H1 (cell line): ENCODE measurements at regions not wholly inside any gene's neighbourhood (a gene's known extent, or its start where the extent isn't known, plus 50 kb on each side); places are given as distances from the start of the nearest gene placed in this dataset.

ENCODE experiments used
- CTCF ChIA-PET: fragments of 300-600 bp; sonication (Branson Sonifier 250); formaldehyde crosslinking; loops from one replicate; lab custom pipeline; 2021; ENCODE audit not compliant: partially characterized antibody; lab: Charles Lee
- POLR2A ChIA-PET: fragments of 300-600 bp; sonication (Branson Sonifier 250); formaldehyde crosslinking; loops from one replicate; lab custom pipeline; 2021; ENCODE audit warnings: inconsistent platforms; ENCODE audit not compliant: partially characterized antibody; lab: Charles Lee
- DNase-seq, 2 experiments: peaks; one replicate each; pipeline versions ENCODE4 v3.0.0 to v3.0.0-alpha.2; 2010 to 2022; ENCODE audit warnings: low spot score in 2 of 2, low read depth in 1 of 2, mixed read lengths in 1 of 2
- FAIRE-seq: peaks from 2 replicates; lab custom pipeline; 2011; peaks lifted over from hg19 to GRCh38; lab: Jason Lieb, UNC
- H2AFZ ChIP-seq: 2 replicates; pipeline ENCODE4 v1.8.1; 2012; ENCODE audit warnings: low read length, inconsistent platforms
- H2AK5ac ChIP-seq: 2 replicates; pipeline ENCODE4 v1.6.1; 2013; ENCODE audit warnings: low read depth, low read length
- H2BK120ac ChIP-seq: replicated peaks from 2 replicates; pipeline ENCODE3; 2013; ENCODE audit warnings: low read depth, low read length, inconsistent platforms
- H2BK12ac ChIP-seq: 2 replicates; pipeline ENCODE4 v1.6.1; 2013; ENCODE audit warnings: low read depth, low read length
- H2BK15ac ChIP-seq: 2 replicates; pipeline ENCODE4 v1.6.1; 2013; ENCODE audit warnings: low read length
- H2BK20ac ChIP-seq: 2 replicates; pipeline ENCODE4 v1.6.1; 2013; ENCODE audit warnings: low read length
- H2BK5ac ChIP-seq: 2 replicates; pipeline ENCODE4 v1.6.1; 2013; ENCODE audit warnings: low read depth, low read length
- H3K14ac ChIP-seq: 2 replicates; pipeline ENCODE4 v1.6.1; 2013; ENCODE audit warnings: inconsistent platforms; ENCODE audit not compliant: insufficient read length
- H3K18ac ChIP-seq: 2 replicates; pipeline ENCODE4 v1.6.1; 2013; ENCODE audit warnings: low read length; ENCODE audit errors: extremely low read depth
- H3K23ac ChIP-seq: 2 replicates; pipeline ENCODE4 v1.6.1; 2013; ENCODE audit warnings: inconsistent platforms; ENCODE audit not compliant: insufficient read length
- H3K23me2 ChIP-seq: 2 replicates; pipeline ENCODE4 v1.6.1; 2013; ENCODE audit warnings: low read depth, low read length
- H3K27ac ChIP-seq: 2 replicates; pipeline ENCODE4 v1.6.1; 2011; ENCODE audit warnings: low read depth, low read length, inconsistent platforms
- H3K27me3 ChIP-seq, 4 experiments: replicated peaks in 1 of 4; 1 replicate in 1 of 4; 2 replicates in 3 of 4; pipeline versions ENCODE4 v1.6.1 to v1.8.1; 2011 to 2013; ENCODE audit warnings: low read length in 3 of 4, mild to moderate bottlenecking in 3 of 4, inconsistent platforms in 2 of 4, mixed read lengths in 2 of 4, moderate library complexity in 1 of 4; ENCODE audit not compliant: control insufficient read depth in 3 of 4, insufficient read depth in 3 of 4; ENCODE audit errors: extremely low read depth in 1 of 4
- H3K36me3 ChIP-seq, 4 experiments: 2 replicates each; pipeline versions ENCODE4 v1.6.1 to v1.8.1; 2011 to 2013; ENCODE audit warnings: mild to moderate bottlenecking in 4 of 4, low read length in 3 of 4, moderate library complexity in 2 of 4, control low read depth in 1 of 4, inconsistent platforms in 1 of 4; ENCODE audit not compliant: insufficient read depth in 4 of 4, control insufficient read depth in 2 of 4
- H3K4ac ChIP-seq: replicated peaks from 2 replicates; pipeline ENCODE3; 2013; ENCODE audit warnings: low read length, low read depth, mixed read lengths, inconsistent platforms; ENCODE audit not compliant: insufficient read length
- H3K4me1 ChIP-seq, 4 experiments: replicated peaks in 1 of 4; 1 replicate in 1 of 4; 2 replicates in 3 of 4; pipeline versions ENCODE4 v1.6.1 to v1.8.1; 2011 to 2013; ENCODE audit warnings: low read length in 3 of 4, inconsistent platforms in 2 of 4, mixed read lengths in 1 of 4; ENCODE audit not compliant: insufficient read depth in 4 of 4, control insufficient read depth in 3 of 4
- H3K4me2 ChIP-seq, 2 experiments: 2 replicates each; pipeline versions ENCODE4 v1.6.1 to v1.8.1; 2011 to 2013; ENCODE audit warnings: low read depth in 2 of 2, low read length in 2 of 2, control low read depth in 1 of 2, inconsistent platforms in 1 of 2, mild to moderate bottlenecking in 1 of 2; ENCODE audit not compliant: insufficient read depth in 1 of 2
- H3K4me3 ChIP-seq, 4 experiments: fragments of 200-600, 300-600 bp in 1 of 4; sonication (generic), shearing (Covaris generic), sonication (Bioruptor Twin) in 1 of 4; 2 replicates each; pipeline versions ENCODE4 v1.5.1 to v1.8.1; 2011 to 2016; ENCODE audit warnings: low read length in 4 of 4, low read depth in 3 of 4, control low read depth in 2 of 4, inconsistent platforms in 2 of 4, mild to moderate bottlenecking in 2 of 4, mixed read lengths in 1 of 4, moderate library complexity in 1 of 4; ENCODE audit not compliant: insufficient read depth in 2 of 4; ENCODE audit errors: extremely low read depth in 1 of 4
- H3K56ac ChIP-seq: replicated peaks from 2 replicates; pipeline ENCODE3; 2013; ENCODE audit warnings: low read depth, mild to moderate bottlenecking, mixed read lengths, low read length, inconsistent platforms; ENCODE audit not compliant: insufficient read length
- H3K79me1 ChIP-seq: 2 replicates; pipeline ENCODE4 v1.6.1; 2013; ENCODE audit warnings: low read depth, low read length, control low read depth
- H3K79me2 ChIP-seq, 2 experiments: 2 replicates each; pipeline versions ENCODE4 v1.6.1 to v1.8.1; 2012 to 2013; ENCODE audit warnings: low read length in 2 of 2, mild to moderate bottlenecking in 2 of 2, inconsistent platforms in 1 of 2; ENCODE audit not compliant: insufficient read depth in 2 of 2, control insufficient read depth in 1 of 2
- H3K9ac ChIP-seq, 4 experiments: replicated peaks in 1 of 4; 1 replicate in 1 of 4; 2 replicates in 3 of 4; pipeline versions ENCODE4 v1.6.1 to v1.8.1; 2011 to 2013; ENCODE audit warnings: low read depth in 3 of 4, low read length in 3 of 4, control low read depth in 2 of 4, mild to moderate bottlenecking in 2 of 4, moderate library complexity in 2 of 4, inconsistent platforms in 1 of 4; ENCODE audit errors: extremely low read depth in 1 of 4
- H3K9me3 ChIP-seq, 2 experiments: 2 replicates each; pipeline versions ENCODE4 v1.6.1 to v1.8.1; 2012 to 2013; ENCODE audit warnings: mild to moderate bottlenecking in 2 of 2, moderate library complexity in 2 of 2, control low read depth in 1 of 2, inconsistent platforms in 1 of 2, low read depth in 1 of 2, low read length in 1 of 2, mixed read lengths in 1 of 2; ENCODE audit not compliant: insufficient read depth in 2 of 2
- H4K20me1 ChIP-seq, 2 experiments: replicated peaks in 1 of 2; 2 replicates each; pipeline versions ENCODE3 to v1.8.1; 2011 to 2013; ENCODE audit warnings: inconsistent platforms in 2 of 2, low read length in 2 of 2, mild to moderate bottlenecking in 1 of 2; ENCODE audit not compliant: insufficient read depth in 2 of 2, control insufficient read depth in 1 of 2
- H4K5ac ChIP-seq: 2 replicates; pipeline ENCODE4 v1.6.1; 2013; ENCODE audit warnings: low read length, low read depth, mixed read lengths, inconsistent platforms; ENCODE audit not compliant: insufficient read length
- H4K8ac ChIP-seq: 2 replicates; pipeline ENCODE4 v1.8.0; 2013; ENCODE audit warnings: mild to moderate bottlenecking, moderate library complexity, low read length, inconsistent platforms; ENCODE audit not compliant: insufficient read depth; ENCODE audit errors: extremely low read depth
- H4K91ac ChIP-seq: replicated peaks from 2 replicates; pipeline ENCODE3; 2013; ENCODE audit warnings: low read length, mixed read lengths, inconsistent platforms; ENCODE audit not compliant: insufficient read length
- CHD2 ChIP-seq: IDR thresholded peaks from 2 replicates; pipeline ENCODE4 v1.6.1; 2012; ENCODE audit warnings: low read length, improper control_type of control experiment
- EP300 ChIP-seq, 2 experiments: IDR thresholded peaks; 1 replicate in 1 of 2; 2 replicates in 1 of 2; pipeline ENCODE4 v1.6.1; 2011 to 2012; ENCODE audit warnings: low read depth in 2 of 2, low read length in 2 of 2, mild to moderate bottlenecking in 2 of 2, borderline replicate concordance in 1 of 2, inconsistent platforms in 1 of 2, moderate library complexity in 1 of 2
- KDM1A ChIP-seq: fragments of 200-600, 300-600 bp; sonication (generic); IDR thresholded peaks from 2 replicates; pipeline ENCODE4 v1.7.1; 2016; ENCODE audit warnings: mild to moderate bottlenecking, low read length, borderline replicate concordance
- POLR2A ChIP-seq, 2 experiments: IDR thresholded peaks; 1 replicate in 1 of 2; 2 replicates in 1 of 2; pipeline ENCODE4 v1.6.1; 2011; ENCODE audit warnings: low read depth in 2 of 2, low read length in 2 of 2, mild to moderate bottlenecking in 2 of 2; ENCODE audit errors: control extremely low read depth in 1 of 2
- POU5F1 ChIP-seq: IDR thresholded peaks from 2 replicates; pipeline ENCODE4 v1.6.1; 2011; ENCODE audit warnings: low read depth, mild to moderate bottlenecking, low read length, moderate library complexity
- ZNF274 ChIP-seq: IDR thresholded peaks from 2 replicates; pipeline ENCODE4 v1.7.0; 2012; ENCODE audit warnings: low read length, borderline replicate concordance; ENCODE audit errors: extremely low read depth
- WGBS, 2 experiments: shearing (Covaris generic) in 1 of 2; methylation state at CpG; one replicate each; pipeline versions ENCODE4 v1.1.6 to v1.1.7; 2013 to 2015; ENCODE audit warnings: low lambda C conversion rate in 2 of 2, mixed read lengths in 2 of 2, inconsistent platforms in 1 of 2, low coverage in 1 of 2, missing lambda C conversion rate in 1 of 2; ENCODE audit not compliant: insufficient replicate concordance in 2 of 2, insufficient coverage in 1 of 2, insufficient read length in 1 of 2; ENCODE audit errors: extremely low coverage in 1 of 2, missing lambda C conversion rate in 1 of 2; 5-methylcytosine and 5-hydroxymethylcytosine counted together
- TF ChIP-seq, protein P1 (sequence below): IDR thresholded peaks from 2 replicates; pipeline ENCODE4 v1.6.1; 2011; ENCODE audit warnings: low read length, improper control_type of control experiment
- TF ChIP-seq, protein P2 (sequence below): IDR thresholded peaks from 2 replicates; pipeline ENCODE4 v1.6.1; 2012; ENCODE audit warnings: low read length, inconsistent platforms

GRCh38 chr2:150889141-150889540 lies 372.5 kb downstream of the RBM43 start:
- Histone ChIP-seq H3K4me2 (no peak overlapping the region), H2AFZ (no peak overlapping the region), H3K23me2 (no peaks in the 10 kb centered on the region), H3K9ac (no peak overlapping the region), H3K27ac (no peak overlapping the region), H3K23ac (no peak overlapping the region), H4K8ac (no peak overlapping the region), H2BK12ac (no peak overlapping the region), H2BK20ac (no peak overlapping the region), H2BK120ac (no peak overlapping the region), H2BK5ac (no peak overlapping the region), H4K91ac (no peak overlapping the region), H3K4me1 (no peaks in the 10 kb centered on the region), H2BK15ac (no peak overlapping the region), H3K36me3 (no peaks in the 10 kb centered on the region), H3K56ac (no peak overlapping the region), H3K4ac (no peak overlapping the region), H3K9me3 (no peaks in the 10 kb centered on the region), H3K79me1 (no peaks in the 10 kb centered on the region), H3K14ac (no peak overlapping the region), H3K79me2 (no peaks in the 10 kb centered on the region), H3K4me3 (no peak overlapping the region), H4K5ac (no peak overlapping the region), H3K18ac (no peak overlapping the region), H4K20me1 (no peaks in the 10 kb centered on the region), H2AK5ac (no peak overlapping the region), H3K27me3 (peaks cover 0 to 2% (median 0%) of the 10 kb centered on the region in 4 experiments; a peak in 2 of 7 replicates)
- FAIRE-seq, result no peak
- POLR2A ChIA-PET, result interaction anchor here (0.7 kb wide), 1 partner anchor 17 kb away, joined by 4 read pairs; no protein-coding TSS in a partner anchor
- WGBS, 2 experiments, result 96% methylated on average over 2 of the region's 2 CpGs; no CpG with 5 or more reads in 1 of the 2 experiments
- CTCF ChIA-PET, result interaction anchor here (0.7 kb wide), 1 partner anchor 341 kb away, joined by 3 read pairs; no protein-coding TSS in a partner anchor
- DNase-seq, result no peak
- TF ChIP-seq, protein P1, sequence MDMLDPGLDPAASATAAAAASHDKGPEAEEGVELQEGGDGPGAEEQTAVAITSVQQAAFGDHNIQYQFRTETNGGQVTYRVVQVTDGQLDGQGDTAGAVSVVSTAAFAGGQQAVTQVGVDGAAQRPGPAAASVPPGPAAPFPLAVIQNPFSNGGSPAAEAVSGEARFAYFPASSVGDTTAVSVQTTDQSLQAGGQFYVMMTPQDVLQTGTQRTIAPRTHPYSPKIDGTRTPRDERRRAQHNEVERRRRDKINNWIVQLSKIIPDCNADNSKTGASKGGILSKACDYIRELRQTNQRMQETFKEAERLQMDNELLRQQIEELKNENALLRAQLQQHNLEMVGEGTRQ, result no peak
- no peak for TF ChIP-seq EP300 (IDR thresholded peaks at IDR 0.05; ENCODE audit: borderline replicate concordance in 1 of 2, low read depth in 2 of 2, low read length in 2 of 2)
- TF ChIP-seq, protein P2, sequence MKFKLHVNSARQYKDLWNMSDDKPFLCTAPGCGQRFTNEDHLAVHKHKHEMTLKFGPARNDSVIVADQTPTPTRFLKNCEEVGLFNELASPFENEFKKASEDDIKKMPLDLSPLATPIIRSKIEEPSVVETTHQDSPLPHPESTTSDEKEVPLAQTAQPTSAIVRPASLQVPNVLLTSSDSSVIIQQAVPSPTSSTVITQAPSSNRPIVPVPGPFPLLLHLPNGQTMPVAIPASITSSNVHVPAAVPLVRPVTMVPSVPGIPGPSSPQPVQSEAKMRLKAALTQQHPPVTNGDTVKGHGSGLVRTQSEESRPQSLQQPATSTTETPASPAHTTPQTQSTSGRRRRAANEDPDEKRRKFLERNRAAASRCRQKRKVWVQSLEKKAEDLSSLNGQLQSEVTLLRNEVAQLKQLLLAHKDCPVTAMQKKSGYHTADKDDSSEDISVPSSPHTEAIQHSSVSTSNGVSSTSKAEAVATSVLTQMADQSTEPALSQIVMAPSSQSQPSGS, result no peak
- no peak for TF ChIP-seq CHD2
- TF ChIP-seq ZNF274, result no peak
- no peak for TF ChIP-seq POLR2A (IDR thresholded peaks at IDR 0.05; ENCODE audit: control extremely low read depth in 1 of 2, low read depth in 2 of 2, low read length in 2 of 2)
- no peak for TF ChIP-seq POU5F1
- TF ChIP-seq KDM1A, result no peak
